ENCODE measurements at regions not wholly inside any gene's neighbourhood (a gene's known extent, or its start where the extent isn't known, plus 50 kb on each side); places are given as distances from the start of the nearest gene placed in this dataset.

DNA sequence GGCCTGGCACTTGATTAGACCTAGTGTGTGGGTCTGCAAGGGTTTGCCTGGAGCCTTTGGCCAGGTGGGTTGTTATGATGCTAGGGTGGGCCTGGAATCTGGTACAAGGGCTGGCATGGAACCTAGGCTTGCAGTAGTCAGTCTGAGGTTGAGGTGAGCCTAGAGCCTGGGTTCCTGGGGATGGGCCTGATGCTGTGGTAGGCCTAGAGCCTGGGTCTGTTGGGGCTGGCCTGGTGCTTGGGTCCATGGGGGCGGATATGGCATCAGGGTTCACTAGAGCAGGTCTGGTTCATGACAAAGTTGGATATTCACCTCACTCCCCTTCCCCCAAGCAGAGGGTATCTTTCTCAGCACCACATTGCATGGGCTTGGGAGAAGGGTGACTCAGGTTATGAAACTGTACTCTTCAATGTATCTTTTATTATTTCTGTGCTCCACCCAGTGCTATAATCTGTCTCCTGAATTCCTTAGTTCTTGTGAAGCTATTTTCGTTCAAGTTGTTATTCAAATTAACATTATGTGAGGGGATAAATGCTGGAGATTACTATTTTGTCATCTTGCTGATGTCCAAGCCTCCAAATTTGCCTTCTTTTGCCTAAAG is 274.4 kb downstream of the NFKBIZ start:
- Histone ChIP-seq H3K9ac (ENCODE audit: low read length) (no peak overlapping the region), H3K36me3 (ENCODE audit: control insufficient read depth, insufficient read depth, low read length) (no peaks in the 10 kb centered on the region), H3K27me3 (ENCODE audit: control insufficient read depth, insufficient read depth, low read length) (no peaks in the 10 kb centered on the region), H3K27ac (ENCODE audit: low read depth, low read length) (no peak overlapping the region), H3K4me1 (ENCODE audit: control insufficient read depth, insufficient read depth, low read length) (no peaks in the 10 kb centered on the region), H3K9me3 (ENCODE audit: control insufficient read depth, insufficient read depth, low read depth, low read length) (peaks cover 6% of the 10 kb centered on the region; the same call in 1 of the 2 replicates), H3K4me3 (ENCODE audit: low read depth, low read length) (no peak overlapping the region)

DNA sequence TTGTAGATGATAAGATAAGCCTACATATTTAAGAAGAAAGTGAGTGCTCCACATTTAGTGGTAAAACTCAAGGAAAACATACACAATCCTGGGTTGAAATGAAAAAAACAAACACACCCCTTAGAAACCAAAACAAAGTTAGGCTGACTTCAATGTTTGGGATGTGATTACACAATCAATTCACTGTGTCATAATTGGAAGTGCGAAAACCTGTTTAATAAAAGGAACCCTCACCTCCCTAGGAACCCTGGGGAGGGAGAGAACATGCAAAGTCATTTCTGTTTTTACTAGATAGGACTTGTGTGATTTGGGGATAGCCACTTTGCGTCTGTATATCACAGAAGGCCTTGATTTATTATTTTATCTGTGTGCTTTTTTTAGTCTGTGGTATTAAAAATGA is 275.0 kb downstream of the NFKBIZ start:
- Histone ChIP-seq H3K9ac (ENCODE audit: low read length) (no peak overlapping the region), H3K4me3 (ENCODE audit: low read depth, low read length) (no peak overlapping the region), H3K27me3 (ENCODE audit: control insufficient read depth, insufficient read depth, low read length) (no peaks in the 10 kb centered on the region), H3K27ac (ENCODE audit: low read depth, low read length) (no peak overlapping the region), H3K9me3 (ENCODE audit: control insufficient read depth, insufficient read depth, low read depth, low read length) (peaks cover 6% of the 10 kb centered on the region; the same call in 1 of the 2 replicates), H3K36me3 (ENCODE audit: control insufficient read depth, insufficient read depth, low read length) (no peaks in the 10 kb centered on the region), H3K4me1 (ENCODE audit: control insufficient read depth, insufficient read depth, low read length) (no peaks in the 10 kb centered on the region)

DNA sequence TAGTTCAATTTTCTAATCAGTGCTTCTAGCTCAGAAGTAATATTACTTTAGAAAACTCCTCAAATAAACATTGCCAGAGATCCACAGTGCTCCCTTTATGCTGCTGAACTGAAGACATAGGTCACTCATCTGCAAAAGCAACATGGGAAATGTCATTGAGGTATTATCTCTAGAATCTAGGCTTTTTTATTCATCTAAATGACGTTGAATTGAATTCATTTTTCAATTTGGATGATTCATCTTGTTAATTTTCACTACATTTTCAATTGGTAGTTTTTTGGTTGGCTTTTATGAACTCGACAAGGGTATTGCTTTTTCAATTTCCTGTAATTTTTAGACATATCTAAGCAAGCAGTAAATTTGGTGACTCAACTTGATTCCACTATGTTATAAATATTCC is 275.4 kb downstream of the NFKBIZ start:
- Histone ChIP-seq H3K27ac (ENCODE audit: low read depth, low read length) (no peak overlapping the region), H3K27me3 (ENCODE audit: control insufficient read depth, insufficient read depth, low read length) (no peaks in the 10 kb centered on the region), H3K36me3 (ENCODE audit: control insufficient read depth, insufficient read depth, low read length) (no peaks in the 10 kb centered on the region), H3K9me3 (ENCODE audit: control insufficient read depth, insufficient read depth, low read depth, low read length) (peaks cover 6% of the 10 kb centered on the region; the same call in 1 of the 2 replicates), H3K4me3 (ENCODE audit: low read depth, low read length) (no peak overlapping the region), H3K4me1 (ENCODE audit: control insufficient read depth, insufficient read depth, low read length) (no peaks in the 10 kb centered on the region), H3K9ac (ENCODE audit: low read length) (no peak overlapping the region)

DNA sequence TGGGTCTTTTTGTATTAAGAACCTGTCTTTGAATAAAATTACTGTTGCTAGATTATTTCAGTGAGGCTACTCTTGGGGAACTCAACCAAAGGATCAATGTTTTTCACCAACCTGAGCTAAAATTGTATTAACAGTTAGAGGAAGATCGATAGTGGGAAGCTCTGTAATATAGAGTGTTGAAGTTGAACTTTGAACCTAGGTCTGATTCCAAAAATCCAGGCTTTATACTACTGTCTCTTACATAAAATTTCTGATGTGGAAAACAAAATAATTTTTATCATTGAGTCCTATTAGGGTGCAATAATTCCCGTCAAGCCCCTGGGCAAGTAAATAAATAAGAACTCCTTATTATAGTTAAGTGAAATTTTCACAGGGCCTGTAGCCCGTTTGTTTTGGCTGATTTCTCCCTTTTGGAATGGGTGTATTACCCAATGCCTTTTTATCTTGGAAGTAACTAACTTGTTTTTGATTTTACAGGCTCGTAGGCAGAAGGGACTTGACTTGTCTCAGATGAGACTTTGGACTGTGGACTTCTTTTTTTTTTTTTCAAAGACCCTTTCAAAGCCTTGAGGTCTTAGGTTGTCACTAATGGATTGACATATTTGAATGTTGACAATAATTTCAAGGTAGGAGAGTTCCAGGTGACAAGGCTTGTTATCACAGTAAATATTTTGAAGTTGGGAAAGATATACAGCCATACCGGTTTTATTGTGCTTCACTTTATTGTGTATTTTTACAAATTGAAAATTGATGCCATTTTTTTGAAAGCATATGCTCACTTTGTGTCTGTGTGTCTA is 276.1 kb downstream of the NFKBIZ start:
- Histone ChIP-seq H3K9ac (ENCODE audit: low read length) (no peak overlapping the region), H3K4me3 (ENCODE audit: low read depth, low read length) (no peak overlapping the region), H3K27ac (ENCODE audit: low read depth, low read length) (no peak overlapping the region), H3K9me3 (ENCODE audit: control insufficient read depth, insufficient read depth, low read depth, low read length) (peaks cover 6% of the 10 kb centered on the region; the same call in 1 of the 2 replicates), H3K4me1 (ENCODE audit: control insufficient read depth, insufficient read depth, low read length) (no peaks in the 10 kb centered on the region), H3K27me3 (ENCODE audit: control insufficient read depth, insufficient read depth, low read length) (no peaks in the 10 kb centered on the region), H3K36me3 (ENCODE audit: control insufficient read depth, insufficient read depth, low read length) (no peaks in the 10 kb centered on the region)

DNA sequence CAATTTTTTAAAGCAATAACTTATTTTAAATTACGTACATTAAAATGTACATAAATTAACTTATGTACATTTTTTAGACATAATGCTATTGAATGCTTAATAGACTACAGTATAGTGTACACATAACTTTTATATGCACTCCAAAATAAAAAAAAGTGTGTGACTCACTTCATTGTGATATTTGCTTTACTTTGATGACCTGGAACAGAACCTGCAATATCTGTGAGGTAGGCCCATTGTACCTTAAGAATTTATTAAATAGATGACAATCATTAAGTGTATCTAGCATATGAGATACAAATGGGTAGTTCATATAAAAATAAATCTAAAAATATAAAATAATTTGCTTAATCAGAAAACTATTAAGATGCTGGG is 276.7 kb downstream of the NFKBIZ start:
- Histone ChIP-seq H3K9ac (ENCODE audit: low read length) (no peak overlapping the region), H3K9me3 (ENCODE audit: control insufficient read depth, insufficient read depth, low read depth, low read length) (peaks cover 6% of the 10 kb centered on the region; the same call in 1 of the 2 replicates), H3K27ac (ENCODE audit: low read depth, low read length) (no peak overlapping the region), H3K4me1 (ENCODE audit: control insufficient read depth, insufficient read depth, low read length) (no peaks in the 10 kb centered on the region), H3K27me3 (ENCODE audit: control insufficient read depth, insufficient read depth, low read length) (no peaks in the 10 kb centered on the region), H3K36me3 (ENCODE audit: control insufficient read depth, insufficient read depth, low read length) (no peaks in the 10 kb centered on the region), H3K4me3 (ENCODE audit: low read depth, low read length) (no peak overlapping the region)

DNA sequence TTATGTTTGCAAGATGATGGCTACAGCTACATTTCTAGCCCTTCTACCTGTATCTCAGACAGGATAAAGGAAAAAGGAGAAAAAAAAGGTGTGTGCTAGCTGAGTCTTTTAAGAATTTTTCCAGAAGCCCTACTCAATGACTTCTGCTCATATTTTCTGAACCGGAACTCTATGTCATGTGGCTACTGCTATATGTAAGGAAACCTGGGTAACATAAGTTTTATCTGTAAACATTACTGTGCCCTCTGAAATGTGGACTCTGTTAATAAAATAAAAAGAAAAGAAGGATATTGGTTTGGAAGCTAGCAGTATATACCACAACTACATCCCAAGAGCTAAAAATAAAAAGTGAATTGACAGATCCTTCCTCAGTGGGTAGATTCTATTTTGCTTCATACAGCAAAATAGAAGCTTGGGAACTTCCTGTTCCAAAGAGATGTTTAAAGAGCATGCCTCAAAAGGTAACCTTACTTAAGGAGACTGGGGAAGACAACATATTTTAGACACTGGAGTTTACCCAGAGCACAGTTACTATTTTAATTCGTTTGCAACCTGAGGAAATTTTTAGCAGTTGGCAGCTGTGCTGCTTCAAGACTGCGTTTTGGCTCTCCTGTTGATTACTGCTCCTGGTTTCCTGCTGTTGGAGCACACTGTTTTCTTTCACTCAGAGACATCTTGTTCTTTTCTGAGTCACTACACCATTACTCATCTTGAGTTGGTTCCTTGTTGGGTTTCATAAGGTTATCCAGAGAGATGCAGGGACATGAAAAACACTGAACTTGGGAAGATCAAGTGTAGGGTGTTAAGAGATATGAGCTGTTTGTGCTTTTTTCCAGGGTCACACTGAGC is 280.7 kb downstream of the NFKBIZ start:
- Histone ChIP-seq H3K9me3 (ENCODE audit: control insufficient read depth, insufficient read depth, low read depth, low read length) (no peaks in the 10 kb centered on the region), H3K4me1 (ENCODE audit: control insufficient read depth, insufficient read depth, low read length) (no peaks in the 10 kb centered on the region), H3K27ac (ENCODE audit: low read depth, low read length) (no peak overlapping the region), H3K36me3 (ENCODE audit: control insufficient read depth, insufficient read depth, low read length) (no peaks in the 10 kb centered on the region), H3K27me3 (ENCODE audit: control insufficient read depth, insufficient read depth, low read length) (no peaks in the 10 kb centered on the region), H3K9ac (ENCODE audit: low read length) (no peak overlapping the region), H3K4me3 (ENCODE audit: low read depth, low read length) (no peak overlapping the region)

DNA sequence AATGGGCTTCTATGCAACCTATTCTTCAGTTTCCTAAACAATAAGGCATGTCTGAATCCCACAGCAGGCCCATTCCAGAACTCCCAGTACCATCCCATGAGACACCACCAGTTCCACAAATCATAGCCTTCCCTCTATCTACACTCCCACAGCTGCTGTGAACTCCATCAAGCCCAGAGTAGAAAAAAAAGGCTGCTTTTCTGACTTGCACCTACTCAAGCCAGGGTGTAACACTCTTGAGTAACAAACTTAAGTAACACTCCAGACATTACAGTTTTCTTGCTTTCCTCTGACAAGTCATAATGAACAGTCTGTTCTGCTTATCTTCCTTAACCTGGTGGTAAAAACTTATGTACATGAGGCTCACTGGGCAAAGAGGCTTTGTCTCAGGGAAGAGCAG is 283.1 kb downstream of the NFKBIZ start:
- Histone ChIP-seq H3K9me3 (ENCODE audit: control insufficient read depth, insufficient read depth, low read depth, low read length) (no peaks in the 10 kb centered on the region), H3K4me3 (ENCODE audit: low read depth, low read length) (no peak overlapping the region)

DNA sequence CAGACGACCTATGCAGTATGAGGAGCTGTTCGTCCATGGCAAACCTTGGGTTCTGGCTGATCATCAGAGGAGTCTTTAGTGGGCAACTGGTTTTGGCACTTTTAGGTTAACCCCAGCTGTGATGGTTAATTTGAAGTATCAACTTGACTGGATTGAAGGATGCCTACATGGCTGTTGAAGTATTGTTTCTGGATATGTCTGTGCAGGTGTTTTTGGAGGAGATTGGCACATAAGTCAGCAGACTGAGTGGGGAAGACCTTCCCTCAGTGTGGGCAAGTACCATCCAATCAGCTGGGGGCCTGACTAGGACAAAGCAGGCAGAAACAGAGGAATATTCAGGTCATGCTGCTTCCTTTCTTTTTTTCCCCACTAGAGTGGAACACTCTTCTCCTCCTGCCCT is 284.1 kb downstream of the NFKBIZ start:
- Histone ChIP-seq H3K36me3 (ENCODE audit: control insufficient read depth, insufficient read depth, low read length) (no peaks in the 10 kb centered on the region), H3K27me3 (ENCODE audit: control insufficient read depth, insufficient read depth, low read length) (no peaks in the 10 kb centered on the region), H3K4me3 (ENCODE audit: low read depth, low read length) (no peak overlapping the region), H3K4me1 (ENCODE audit: control insufficient read depth, insufficient read depth, low read length) (no peaks in the 10 kb centered on the region), H3K27ac (ENCODE audit: low read depth, low read length) (no peak overlapping the region), H3K9me3 (ENCODE audit: control insufficient read depth, insufficient read depth, low read depth, low read length) (no peaks in the 10 kb centered on the region), H3K9ac (ENCODE audit: low read length) (no peak overlapping the region)

More for the DNA sequence above, 283.1 kb downstream of the NFKBIZ start:
- no peaks in the 10 kb centered on the region for H3K36me3 ChIP-seq (ENCODE audit: control insufficient read depth, insufficient read depth, low read length)
- no peak overlapping the region for H3K9ac ChIP-seq (ENCODE audit: low read length)
- H3K27ac ChIP-seq (ENCODE audit: low read depth, low read length), result no peak overlapping the region
- H3K4me1 ChIP-seq (ENCODE audit: control insufficient read depth, insufficient read depth, low read length), result no peaks in the 10 kb centered on the region
- no peaks in the 10 kb centered on the region for H3K27me3 ChIP-seq (ENCODE audit: control insufficient read depth, insufficient read depth, low read length)

DNA sequence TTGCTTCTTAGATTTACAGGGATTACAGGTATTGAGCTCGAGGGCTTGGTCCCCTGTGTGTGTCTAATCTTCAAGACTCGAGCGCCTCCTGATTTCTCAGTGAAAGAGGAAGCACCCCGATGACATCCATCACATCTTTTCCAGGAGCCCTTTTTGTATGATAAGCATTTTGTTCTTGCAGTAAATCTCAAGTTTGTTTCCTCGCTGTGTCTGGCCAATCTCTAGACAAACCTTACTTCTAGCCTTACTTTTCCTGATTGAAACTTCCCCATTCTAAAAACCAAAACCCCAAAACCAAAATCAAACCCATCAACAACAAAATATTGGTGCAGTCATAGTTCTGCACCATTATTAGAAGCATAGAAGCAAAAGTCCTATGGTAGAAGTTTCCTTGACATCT is 286.0 kb downstream of the NFKBIZ start:
- no peaks in the 10 kb centered on the region for H3K27me3 ChIP-seq (ENCODE audit: control insufficient read depth, insufficient read depth, low read length)
- no peaks in the 10 kb centered on the region for H3K36me3 ChIP-seq (ENCODE audit: control insufficient read depth, insufficient read depth, low read length)
- H3K27ac ChIP-seq (ENCODE audit: low read depth, low read length), result no peak overlapping the region
- H3K4me3 ChIP-seq (ENCODE audit: low read depth, low read length), result no peak overlapping the region
- no peaks in the 10 kb centered on the region for H3K9me3 ChIP-seq (ENCODE audit: control insufficient read depth, insufficient read depth, low read depth, low read length)
- no peak overlapping the region for H3K9ac ChIP-seq (ENCODE audit: low read length)
- H3K4me1 ChIP-seq (ENCODE audit: control insufficient read depth, insufficient read depth, low read length), result no peaks in the 10 kb centered on the region

DNA sequence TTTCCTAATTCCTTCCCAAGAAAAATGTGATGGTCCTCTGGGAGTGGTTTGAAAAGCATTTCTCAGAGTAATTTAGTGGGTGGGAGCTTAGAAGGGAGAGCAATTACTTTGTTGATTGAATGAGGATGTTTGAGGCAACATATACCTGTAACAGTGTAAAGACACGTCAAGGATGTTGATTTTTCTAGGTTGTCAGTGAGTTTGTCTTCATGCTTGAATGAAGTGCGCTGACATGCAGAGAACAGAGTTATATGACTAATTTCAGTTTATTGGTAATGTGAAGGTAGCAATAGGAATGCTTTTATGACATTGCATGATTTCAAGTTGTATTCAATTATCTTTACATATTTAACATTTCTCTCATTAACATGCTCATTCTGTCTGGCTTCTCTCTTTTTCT is 286.9 kb downstream of the NFKBIZ start:
- H3K27ac ChIP-seq (ENCODE audit: low read depth, low read length), result no peak overlapping the region
- H3K9ac ChIP-seq (ENCODE audit: low read length), result no peak overlapping the region
- no peaks in the 10 kb centered on the region for H3K27me3 ChIP-seq (ENCODE audit: control insufficient read depth, insufficient read depth, low read length)
- no peaks in the 10 kb centered on the region for H3K4me1 ChIP-seq (ENCODE audit: control insufficient read depth, insufficient read depth, low read length)
- no peak overlapping the region for H3K4me3 ChIP-seq (ENCODE audit: low read depth, low read length)
- no peaks in the 10 kb centered on the region for H3K9me3 ChIP-seq (ENCODE audit: control insufficient read depth, insufficient read depth, low read depth, low read length)
- no peaks in the 10 kb centered on the region for H3K36me3 ChIP-seq (ENCODE audit: control insufficient read depth, insufficient read depth, low read length)

DNA sequence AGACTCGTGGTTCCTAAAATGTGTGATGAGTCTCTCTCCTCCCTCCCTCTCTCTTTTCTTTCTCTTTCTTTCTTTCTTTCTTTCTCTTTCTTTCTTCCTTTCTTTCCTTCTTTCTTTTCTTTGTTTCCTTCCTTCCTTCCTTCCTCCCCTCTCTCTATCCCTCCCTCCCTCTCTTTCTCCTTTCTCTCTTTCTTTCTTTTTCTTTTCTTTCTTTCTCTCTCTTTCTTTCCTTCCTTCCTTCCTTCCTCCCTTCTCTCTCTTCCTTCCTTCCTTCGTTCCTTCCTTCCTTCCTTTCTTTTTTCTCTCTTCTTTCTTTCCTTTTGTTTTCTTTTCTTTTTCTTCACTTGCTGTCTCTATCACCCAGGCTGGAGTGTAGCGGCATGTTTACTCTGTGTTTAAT is 290.8 kb downstream of the NFKBIZ start:
- no peaks in the 10 kb centered on the region for H3K36me3 ChIP-seq (ENCODE audit: control insufficient read depth, insufficient read depth, low read length)
- no peak overlapping the region for H3K4me3 ChIP-seq (ENCODE audit: low read depth, low read length)
- H3K9me3 ChIP-seq (ENCODE audit: control insufficient read depth, insufficient read depth, low read depth, low read length), result no peaks in the 10 kb centered on the region
- no peaks in the 10 kb centered on the region for H3K4me1 ChIP-seq (ENCODE audit: control insufficient read depth, insufficient read depth, low read length)
- no peak overlapping the region for H3K27ac ChIP-seq (ENCODE audit: low read depth, low read length)
- H3K9ac ChIP-seq (ENCODE audit: low read length), result no peak overlapping the region
- no peaks in the 10 kb centered on the region for H3K27me3 ChIP-seq (ENCODE audit: control insufficient read depth, insufficient read depth, low read length)
